ENCODE measurements at regions not wholly inside any gene's neighbourhood (a gene's known extent, or its start where the extent isn't known, plus 50 kb on each side); places are given as distances from the start of the nearest gene placed in this dataset.
"Not testable (repeated sequence)": the region's sequence is repeated elsewhere in the genome, so short reads cannot be mapped to it uniquely, and the experiment has no call there.

GRCh38 chr9:124164811-124165210 lies 92.9 kb upstream of the NEK6 start:
- Histone ChIP-seq H3K36me3 (ENCODE audit: control insufficient read depth, insufficient read depth, low read length) (no peaks in the 10 kb centered on the region), H3K9me3 (ENCODE audit: control insufficient read depth, low read length) (no peaks in the 10 kb centered on the region), H3K27me3 (replicated peaks; ENCODE audit: control insufficient read depth, insufficient read depth, low read length, poor library complexity, severe bottlenecking) (no peaks in the 10 kb centered on the region), H3K4me1 (ENCODE audit: control insufficient read depth, insufficient read depth, low read length, poor library complexity, severe bottlenecking) (no peaks in the 10 kb centered on the region), H3K27ac (ENCODE audit: insufficient read depth, low read length, poor library complexity, severe bottlenecking) (no peak overlapping the region), H3K4me3 (ENCODE audit: insufficient read depth, low read depth, low read length, poor library complexity, severe bottlenecking) (no peak overlapping the region)
- DNase-seq, result no peak

GRCh38 chr9:124174433-124174832 lies 83.3 kb upstream of the NEK6 start:
- Histone ChIP-seq H3K27ac (ENCODE audit: insufficient read depth, low read length, poor library complexity, severe bottlenecking) (no peak overlapping the region), H3K9me3 (ENCODE audit: control insufficient read depth, low read length) (no peaks in the 10 kb centered on the region), H3K27me3 (replicated peaks; ENCODE audit: control insufficient read depth, insufficient read depth, low read length, poor library complexity, severe bottlenecking) (no peaks in the 10 kb centered on the region), H3K36me3 (ENCODE audit: control insufficient read depth, insufficient read depth, low read length) (no peaks in the 10 kb centered on the region), H3K4me3 (ENCODE audit: insufficient read depth, low read depth, low read length, poor library complexity, severe bottlenecking) (no peak overlapping the region), H3K4me1 (ENCODE audit: control insufficient read depth, insufficient read depth, low read length, poor library complexity, severe bottlenecking) (peaks cover 8% of the 10 kb centered on the region)
- DNase-seq, result no peak

GRCh38 chr9:124177522-124177921 lies 80.2 kb upstream of the NEK6 start:
- H3K4me1 ChIP-seq (ENCODE audit: control insufficient read depth, insufficient read depth, low read length, poor library complexity, severe bottlenecking); H3K27me3 ChIP-seq (replicated peaks; ENCODE audit: control insufficient read depth, insufficient read depth, low read length, poor library complexity, severe bottlenecking); H3K9me3 ChIP-seq (ENCODE audit: control insufficient read depth, low read length); H3K36me3 ChIP-seq (ENCODE audit: control insufficient read depth, insufficient read depth, low read length); H3K27ac ChIP-seq (ENCODE audit: insufficient read depth, low read length, poor library complexity, severe bottlenecking); H3K4me3 ChIP-seq (ENCODE audit: insufficient read depth, low read depth, low read length, poor library complexity, severe bottlenecking); DNase-seq: not testable (repeated sequence)

GRCh38 chr9:124179196-124180071 lies 78.3 kb upstream of the NEK6 start:
- H3K4me1 ChIP-seq (ENCODE audit: control insufficient read depth, insufficient read depth, low read length, poor library complexity, severe bottlenecking), result no peaks in the 10 kb centered on the region
- no peak for DNase-seq
- no peaks in the 10 kb centered on the region for H3K27me3 ChIP-seq (replicated peaks; ENCODE audit: control insufficient read depth, insufficient read depth, low read length, poor library complexity, severe bottlenecking)
- no peaks in the 10 kb centered on the region for H3K36me3 ChIP-seq (ENCODE audit: control insufficient read depth, insufficient read depth, low read length)
- H3K4me3 ChIP-seq (ENCODE audit: insufficient read depth, low read depth, low read length, poor library complexity, severe bottlenecking), result no peak overlapping the region
- H3K27ac ChIP-seq (ENCODE audit: insufficient read depth, low read length, poor library complexity, severe bottlenecking), result no peak overlapping the region
- no peaks in the 10 kb centered on the region for H3K9me3 ChIP-seq (ENCODE audit: control insufficient read depth, low read length)

GRCh38 chr9:124180557-124180956 lies 77.2 kb upstream of the NEK6 start:
- Histone ChIP-seq H3K9me3 (ENCODE audit: control insufficient read depth, low read length) (no peaks in the 10 kb centered on the region), H3K36me3 (ENCODE audit: control insufficient read depth, insufficient read depth, low read length) (no peaks in the 10 kb centered on the region), H3K4me1 (ENCODE audit: control insufficient read depth, insufficient read depth, low read length, poor library complexity, severe bottlenecking) (no peaks in the 10 kb centered on the region), H3K4me3 (ENCODE audit: insufficient read depth, low read depth, low read length, poor library complexity, severe bottlenecking) (no peak overlapping the region), H3K27ac (ENCODE audit: insufficient read depth, low read length, poor library complexity, severe bottlenecking) (no peak overlapping the region), H3K27me3 (replicated peaks; ENCODE audit: control insufficient read depth, insufficient read depth, low read length, poor library complexity, severe bottlenecking) (no peaks in the 10 kb centered on the region)
- no peak for DNase-seq

- Histone ChIP-seq H3K27ac (ENCODE audit: insufficient read depth, low read length, poor library complexity, severe bottlenecking) (no peak overlapping the region), H3K4me1 (ENCODE audit: control insufficient read depth, insufficient read depth, low read length, poor library complexity, severe bottlenecking) (no peaks in the 10 kb centered on the region), H3K9me3 (ENCODE audit: control insufficient read depth, low read length) (no peaks in the 10 kb centered on the region), H3K27me3 (replicated peaks; ENCODE audit: control insufficient read depth, insufficient read depth, low read length, poor library complexity, severe bottlenecking) (no peaks in the 10 kb centered on the region), H3K36me3 (ENCODE audit: control insufficient read depth, insufficient read depth, low read length) (no peaks in the 10 kb centered on the region), H3K4me3 (ENCODE audit: insufficient read depth, low read depth, low read length, poor library complexity, severe bottlenecking) (no peak overlapping the region)
- DNase-seq, result no peak
These were observed 75.0 kb upstream of the NEK6 start for GRCh38 chr9:124182741-124183140.

GRCh38 chr9:124183772-124184171 lies 74.0 kb upstream of the NEK6 start:
- Histone ChIP-seq H3K4me1 (ENCODE audit: control insufficient read depth, insufficient read depth, low read length, poor library complexity, severe bottlenecking) (no peaks in the 10 kb centered on the region), H3K27ac (ENCODE audit: insufficient read depth, low read length, poor library complexity, severe bottlenecking) (no peak overlapping the region), H3K4me3 (ENCODE audit: insufficient read depth, low read depth, low read length, poor library complexity, severe bottlenecking) (no peak overlapping the region), H3K27me3 (replicated peaks; ENCODE audit: control insufficient read depth, insufficient read depth, low read length, poor library complexity, severe bottlenecking) (no peaks in the 10 kb centered on the region), H3K9me3 (ENCODE audit: control insufficient read depth, low read length) (no peaks in the 10 kb centered on the region), H3K36me3 (ENCODE audit: control insufficient read depth, insufficient read depth, low read length) (no peaks in the 10 kb centered on the region)
- DNase-seq, result no peak

- Histone ChIP-seq H3K4me1 (ENCODE audit: control insufficient read depth, insufficient read depth, low read length, poor library complexity, severe bottlenecking) (no peaks in the 10 kb centered on the region), H3K27ac (ENCODE audit: insufficient read depth, low read length, poor library complexity, severe bottlenecking) (no peak overlapping the region), H3K9me3 (ENCODE audit: control insufficient read depth, low read length) (no peaks in the 10 kb centered on the region), H3K4me3 (ENCODE audit: insufficient read depth, low read depth, low read length, poor library complexity, severe bottlenecking) (no peak overlapping the region), H3K36me3 (ENCODE audit: control insufficient read depth, insufficient read depth, low read length) (no peaks in the 10 kb centered on the region), H3K27me3 (replicated peaks; ENCODE audit: control insufficient read depth, insufficient read depth, low read length, poor library complexity, severe bottlenecking) (no peaks in the 10 kb centered on the region)
- DNase-seq, result no peak
These were observed 72.3 kb upstream of the NEK6 start for GRCh38 chr9:124185413-124185812.

- no peak for DNase-seq
- H3K4me1 ChIP-seq (ENCODE audit: control insufficient read depth, insufficient read depth, low read length, poor library complexity, severe bottlenecking), result no peaks in the 10 kb centered on the region
These were observed 70.4 kb upstream of the NEK6 start for GRCh38 chr9:124187311-124187710.

GRCh38 chr9:124188331-124189110 lies 69.2 kb upstream of the NEK6 start:
- Histone ChIP-seq H3K27ac (ENCODE audit: insufficient read depth, low read length, poor library complexity, severe bottlenecking) (no peak overlapping the region), H3K4me3 (ENCODE audit: insufficient read depth, low read depth, low read length, poor library complexity, severe bottlenecking) (no peak overlapping the region), H3K27me3 (replicated peaks; ENCODE audit: control insufficient read depth, insufficient read depth, low read length, poor library complexity, severe bottlenecking) (no peaks in the 10 kb centered on the region), H3K36me3 (ENCODE audit: control insufficient read depth, insufficient read depth, low read length) (no peaks in the 10 kb centered on the region), H3K9me3 (ENCODE audit: control insufficient read depth, low read length) (no peaks in the 10 kb centered on the region), H3K4me1 (ENCODE audit: control insufficient read depth, insufficient read depth, low read length, poor library complexity, severe bottlenecking) (no peaks in the 10 kb centered on the region)
- DNase-seq, result no peak

More at GRCh38 chr9:124187311-124187710, 70.4 kb upstream of the NEK6 start:
- Histone ChIP-seq H3K4me3 (ENCODE audit: insufficient read depth, low read depth, low read length, poor library complexity, severe bottlenecking) (no peak overlapping the region), H3K36me3 (ENCODE audit: control insufficient read depth, insufficient read depth, low read length) (no peaks in the 10 kb centered on the region), H3K9me3 (ENCODE audit: control insufficient read depth, low read length) (no peaks in the 10 kb centered on the region), H3K27me3 (replicated peaks; ENCODE audit: control insufficient read depth, insufficient read depth, low read length, poor library complexity, severe bottlenecking) (no peaks in the 10 kb centered on the region), H3K27ac (ENCODE audit: insufficient read depth, low read length, poor library complexity, severe bottlenecking) (no peak overlapping the region)
